Activated CD8-positive, alpha-beta T cell treated with anti-CD3 and anti-CD28 coated beads for 36 hours (primary cell): ENCODE measurements at regions not wholly inside any gene's neighbourhood (a gene's known extent, or its start where the extent isn't known, plus 50 kb on each side); places are given as distances from the start of the nearest gene placed in this dataset.

Experiments
- ATAC-seq: fragments of 200-7000 bp; cut with Tn5 transposase; one replicate; pipeline ENCODE4 v1.10.0; 2021; ENCODE audit warnings: mild to moderate bottlenecking, moderate library complexity
- CTCF ChIA-PET: fragments of 350-600 bp; sonication (Branson Sonifier 250); formaldehyde crosslinking; loops from one replicate; lab custom pipeline; 2021; ENCODE audit warnings: antibody characterized with exemption; lab: Charles Lee
- POLR2A ChIA-PET: fragments of 350-600 bp; sonication (Branson Sonifier 250); formaldehyde crosslinking; loops from one replicate; lab custom pipeline; 2021; ENCODE audit warnings: antibody characterized with exemption; lab: Charles Lee
- DNase-seq: peaks from one replicate; pipeline ENCODE4 v3.0.0-alpha.2; 2020
- H3K27ac Mint-ChIP-seq: one replicate; pipeline ENCODE4 v1.8.0; 2021; ENCODE audit warnings: mild to moderate bottlenecking, mixed read lengths
- H3K27me3 Mint-ChIP-seq: one replicate; pipeline ENCODE4 v1.8.0; 2021; ENCODE audit warnings: mixed read lengths
- H3K36me3 Mint-ChIP-seq: one replicate; pipeline ENCODE4 v1.8.0; 2021; ENCODE audit warnings: low read depth, mixed read lengths
- H3K4me1 Mint-ChIP-seq: one replicate; pipeline ENCODE4 v1.8.0; 2021; ENCODE audit warnings: low read depth, mixed read lengths
- H3K4me3 Mint-ChIP-seq: one replicate; pipeline ENCODE4 v1.8.0; 2021; ENCODE audit warnings: mild to moderate bottlenecking, moderate library complexity, mixed read lengths
- H3K9me3 Mint-ChIP-seq: one replicate; pipeline ENCODE4 v1.8.0; 2021; ENCODE audit warnings: mixed read lengths
- CTCF ChIP-seq: fragments of 200-600 bp; IDR thresholded peaks from one replicate; pipeline ENCODE4 v1.8.0; 2022; ENCODE audit warnings: antibody characterized with exemption, mild to moderate bottlenecking
- intact Hi-C: fragments of 100-400 bp; cut with micrococcal nuclease; formaldehyde crosslinking; loops from one replicate; pipeline ENCODE4 v1.10.0; 2022

GRCh38 chr5:133816791-133817190 is 151.6 kb downstream of the C5orf15 start:
- no peak for TF ChIP-seq CTCF
- CTCF ChIA-PET, result interaction anchor here (0.6 to 1.4 kb wide), 2 partner anchors 15 to 21 kb away, joined by 3 read pairs; no protein-coding TSS in a partner anchor
- no peak for DNase-seq
- no peak overlapping the region for H3K27ac Mint-ChIP-seq
- H3K27me3 Mint-ChIP-seq, result peaks cover 10% of the 10 kb centered on the region
- intact Hi-C loops, result no loop called here
- no peaks in the 10 kb centered on the region for H3K9me3 Mint-ChIP-seq
- no peak for ATAC-seq
- H3K4me1 Mint-ChIP-seq, result peaks cover 14% of the 10 kb centered on the region
- H3K4me3 Mint-ChIP-seq, result no peak overlapping the region
- no peaks in the 10 kb centered on the region for H3K36me3 Mint-ChIP-seq
- POLR2A ChIA-PET, result no interaction called here

GRCh38 chr5:133814152-133814551 is 154.3 kb downstream of the C5orf15 start:
- Mint-ChIP-seq H3K9me3 (no peaks in the 10 kb centered on the region), H3K27me3 (peaks cover 9% of the 10 kb centered on the region), H3K4me1 (peaks cover 3% of the 10 kb centered on the region), H3K36me3 (no peaks in the 10 kb centered on the region), H3K27ac (no peak overlapping the region), H3K4me3 (no peak overlapping the region)
- ATAC-seq (no peak), DNase-seq (no peak)
- ChIA-PET CTCF (no interaction called here), POLR2A (no interaction called here)
- TF ChIP-seq CTCF, result no peak
- intact Hi-C loops, result no loop called here

- Mint-ChIP-seq H3K27ac (no peak overlapping the region), H3K27me3 (peaks cover 9% of the 10 kb centered on the region), H3K4me3 (no peak overlapping the region), H3K9me3 (no peaks in the 10 kb centered on the region), H3K4me1 (no peaks in the 10 kb centered on the region), H3K36me3 (no peaks in the 10 kb centered on the region)
- intact Hi-C loops, result no loop called here
- DNase-seq, result no peak
- no peak for ATAC-seq
- CTCF ChIA-PET, result no interaction called here
- POLR2A ChIA-PET, result no interaction called here
- no peak for TF ChIP-seq CTCF
These were observed 157.3 kb downstream of the C5orf15 start for GRCh38 chr5:133811168-133811567.

- Mint-ChIP-seq H3K36me3 (no peaks in the 10 kb centered on the region), H3K27ac (no peak overlapping the region), H3K4me3 (no peak overlapping the region), H3K9me3 (no peaks in the 10 kb centered on the region), H3K27me3 (peaks cover 9% of the 10 kb centered on the region), H3K4me1 (no peaks in the 10 kb centered on the region)
- POLR2A ChIA-PET, result no interaction called here
- ATAC-seq (no peak), DNase-seq (no peak)
- CTCF ChIA-PET, result no interaction called here
- no peak for TF ChIP-seq CTCF
- intact Hi-C loops, result no loop called here
These were observed 158.6 kb downstream of the C5orf15 start for GRCh38 chr5:133809801-133810200.

- intact Hi-C loops, result no loop called here
- no peak for ATAC-seq
- Mint-ChIP-seq H3K27me3 (no peaks in the 10 kb centered on the region), H3K9me3 (no peaks in the 10 kb centered on the region), H3K36me3 (no peaks in the 10 kb centered on the region), H3K4me3 (no peak overlapping the region), H3K4me1 (no peaks in the 10 kb centered on the region), H3K27ac (no peak overlapping the region)
- no peak for TF ChIP-seq CTCF
- ChIA-PET POLR2A (interaction anchor here (0.8 kb wide), 1 partner anchor 14 kb away, joined by 3 read pairs; no protein-coding TSS in a partner anchor), CTCF (no interaction called here)
- DNase-seq, result no peak
These were observed 161.1 kb downstream of the C5orf15 start for GRCh38 chr5:133807348-133807747.
